ENCODE measurements at regions not wholly inside any gene's neighbourhood (a gene's known extent, or its start where the extent isn't known, plus 50 kb on each side); places are given as distances from the start of the nearest gene placed in this dataset.

DNA sequence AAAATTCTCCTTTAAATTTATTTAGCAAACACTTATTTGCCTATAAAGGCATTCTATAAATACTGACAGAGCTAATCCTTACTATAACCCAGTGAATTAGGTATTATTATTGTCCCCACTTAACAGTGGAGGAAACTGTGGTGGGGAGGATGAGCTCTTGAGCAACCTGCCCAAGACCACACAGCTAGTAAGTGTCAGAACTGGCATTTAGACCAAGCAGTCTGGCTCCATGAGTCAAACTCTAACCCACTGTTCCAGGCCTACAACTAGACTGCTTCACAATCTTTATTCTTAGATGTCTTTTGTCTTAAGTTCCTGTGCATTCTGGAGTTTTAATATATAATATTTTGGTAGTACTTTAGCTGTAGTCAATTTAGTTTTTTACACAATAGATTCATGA is 530.8 kb downstream of the BCKDHB start:
- FAIRE-seq = no peak
- no peaks in the 10 kb centered on the region for H3K79me2 ChIP-seq (ENCODE audit: control insufficient read depth in 1 of 2, insufficient read depth in 2 of 2, low read length in 2 of 2)
- CTCF ChIA-PET (ENCODE audit: partially characterized antibody) = interaction anchor here (1.2 kb wide), 1 partner anchor 31 kb away, joined by 5 read pairs; no protein-coding TSS in a partner anchor

More for the DNA sequence above, 530.8 kb downstream of the BCKDHB start:
- H2AK5ac ChIP-seq (ENCODE audit: low read depth, low read length) = no peak overlapping the region
- H3K23me2 ChIP-seq (ENCODE audit: low read depth, low read length) = no peaks in the 10 kb centered on the region
- no peak overlapping the region for H2BK20ac ChIP-seq (ENCODE audit: low read length)
- no peak overlapping the region for H3K9ac ChIP-seq (replicated peaks in 1 of 4; ENCODE audit: extremely low read depth in 1 of 4, low read depth in 3 of 4, low read length in 3 of 4)
- no peaks in the 10 kb centered on the region for H3K36me3 ChIP-seq (ENCODE audit: control insufficient read depth in 2 of 4, insufficient read depth in 4 of 4, low read length in 3 of 4)
- H2AFZ ChIP-seq (ENCODE audit: low read length) = no peak overlapping the region
- no peaks in the 10 kb centered on the region for H4K20me1 ChIP-seq (replicated peaks in 1 of 2; ENCODE audit: control insufficient read depth in 1 of 2, insufficient read depth in 2 of 2, low read length in 2 of 2)
- H2BK12ac ChIP-seq (ENCODE audit: low read depth, low read length) = no peak overlapping the region; the same call in 1 of the 2 replicates
- H3K56ac ChIP-seq (replicated peaks; ENCODE audit: insufficient read length, low read depth, low read length) = no peak overlapping the region
- no peak overlapping the region for H3K4me2 ChIP-seq (ENCODE audit: insufficient read depth in 1 of 2, low read depth in 2 of 2, low read length in 2 of 2)
- POLR2A ChIA-PET (ENCODE audit: partially characterized antibody) = no interaction called here
- H3K4me1 ChIP-seq (replicated peaks in 1 of 4; ENCODE audit: control insufficient read depth in 3 of 4, insufficient read depth in 4 of 4, low read length in 3 of 4) = peaks cover 0 to 6% (median 2%) of the 10 kb centered on the region in 4 experiments; a peak in 4 of 7 replicates
- H2BK120ac ChIP-seq (replicated peaks; ENCODE audit: low read depth, low read length) = no peak overlapping the region
- no peak overlapping the region for H3K18ac ChIP-seq (ENCODE audit: extremely low read depth, low read length)
- no peak overlapping the region for H4K8ac ChIP-seq (ENCODE audit: extremely low read depth, insufficient read depth, low read length)
- no peaks in the 10 kb centered on the region for H3K9me3 ChIP-seq (ENCODE audit: insufficient read depth in 2 of 2, low read depth in 1 of 2, low read length in 1 of 2)
- H3K27me3 ChIP-seq (replicated peaks in 1 of 4; ENCODE audit: control insufficient read depth in 3 of 4, extremely low read depth in 1 of 4, insufficient read depth in 3 of 4, low read length in 3 of 4) = peaks cover 0 to 1% (median 0%) of the 10 kb centered on the region in 4 experiments; a peak in 1 of 7 replicates
- no peak overlapping the region for H2BK5ac ChIP-seq (ENCODE audit: low read depth, low read length)
- no peak overlapping the region for H2BK15ac ChIP-seq (ENCODE audit: low read length)
- H3K4ac ChIP-seq (replicated peaks; ENCODE audit: insufficient read length, low read depth, low read length) = no peak overlapping the region
- TF ChIP-seq POU5F1 (IDR thresholded peaks at IDR 0.05; ENCODE audit: low read depth, low read length) (no peak), PHF8 (conservative IDR thresholded peaks at IDR 0.05; ENCODE audit: low read depth, low read length) (no peak), KDM4A (IDR thresholded peaks at IDR 0.05; ENCODE audit: low read depth, low read length, severe bottlenecking) (no peak), EP300 (IDR thresholded peaks at IDR 0.05; ENCODE audit: borderline replicate concordance in 1 of 2, low read depth in 2 of 2, low read length in 2 of 2) (no peak), BRCA1 (IDR thresholded peaks at IDR 0.05; ENCODE audit: low read depth, low read length) (no peak), RFX5 (IDR thresholded peaks at IDR 0.05; ENCODE audit: borderline replicate concordance, low read depth, low read length) (no peak), TAF1 (IDR thresholded peaks at IDR 0.05; ENCODE audit: low read depth, low read length) (no peak), CBX5 (IDR thresholded peaks at IDR 0.05; ENCODE audit: low read depth, low read length) (no peak), BACH1 (IDR thresholded peaks at IDR 0.05; ENCODE audit: low read length) (no peak)
- TF ChIP-seq, protein P1, sequence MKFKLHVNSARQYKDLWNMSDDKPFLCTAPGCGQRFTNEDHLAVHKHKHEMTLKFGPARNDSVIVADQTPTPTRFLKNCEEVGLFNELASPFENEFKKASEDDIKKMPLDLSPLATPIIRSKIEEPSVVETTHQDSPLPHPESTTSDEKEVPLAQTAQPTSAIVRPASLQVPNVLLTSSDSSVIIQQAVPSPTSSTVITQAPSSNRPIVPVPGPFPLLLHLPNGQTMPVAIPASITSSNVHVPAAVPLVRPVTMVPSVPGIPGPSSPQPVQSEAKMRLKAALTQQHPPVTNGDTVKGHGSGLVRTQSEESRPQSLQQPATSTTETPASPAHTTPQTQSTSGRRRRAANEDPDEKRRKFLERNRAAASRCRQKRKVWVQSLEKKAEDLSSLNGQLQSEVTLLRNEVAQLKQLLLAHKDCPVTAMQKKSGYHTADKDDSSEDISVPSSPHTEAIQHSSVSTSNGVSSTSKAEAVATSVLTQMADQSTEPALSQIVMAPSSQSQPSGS (IDR thresholded peaks at IDR 0.05; ENCODE audit: low read length) = no peak
- no peaks in the 10 kb centered on the region for H3K79me1 ChIP-seq (ENCODE audit: low read depth, low read length)
- H3K27ac ChIP-seq (ENCODE audit: low read depth, low read length) = no peak overlapping the region
- H3K23ac ChIP-seq (ENCODE audit: insufficient read length) = no peak overlapping the region
- no peak overlapping the region for H3K4me3 ChIP-seq (ENCODE audit: extremely low read depth in 1 of 4, insufficient read depth in 2 of 4, low read depth in 3 of 4, low read length in 4 of 4)
- H4K5ac ChIP-seq (ENCODE audit: insufficient read length, low read depth, low read length) = no peak overlapping the region
- H4K91ac ChIP-seq (replicated peaks; ENCODE audit: insufficient read length, low read length) = no peak overlapping the region
- no peak for DNase-seq (ENCODE audit: low read depth in 1 of 2, low spot score in 2 of 2)
- H3K14ac ChIP-seq (ENCODE audit: insufficient read length) = no peak overlapping the region

All from H1 (cell line).